Activated CD4-positive, alpha-beta T cell treated with anti-CD3 and anti-CD28 coated beads, Interleukin-2, amount 10 ng/mL, durations not matched to agents 7 days and 5 days (primary cell): ENCODE measurements at regions not wholly inside any gene's neighbourhood (a gene's known extent, or its start where the extent isn't known, plus 50 kb on each side); places are given as distances from the start of the nearest gene placed in this dataset.

Experiments used
- CTCF ChIA-PET: fragments of 350-600 bp; sonication (Branson Sonifier 250); formaldehyde crosslinking; loops from one replicate; lab custom pipeline; 2021; ENCODE audit warnings: antibody characterized with exemption; lab: Charles Lee
- POLR2A ChIA-PET: fragments of 350-600 bp; sonication (Branson Sonifier 250); formaldehyde crosslinking; loops from one replicate; lab custom pipeline; 2021; ENCODE audit warnings: antibody characterized with exemption; lab: Charles Lee
- DNase-seq: peaks from one replicate; pipeline ENCODE4 v3.0.0-alpha.2; 2020
- H3K27ac Mint-ChIP-seq: one replicate; pipeline ENCODE4 v1.8.0; 2021; ENCODE audit warnings: mild to moderate bottlenecking, moderate library complexity, mixed read lengths
- H3K27me3 Mint-ChIP-seq: one replicate; pipeline ENCODE4 v1.8.0; 2021; ENCODE audit warnings: mixed read lengths
- H3K36me3 Mint-ChIP-seq: one replicate; pipeline ENCODE4 v1.8.0; 2021; ENCODE audit warnings: low read depth, mixed read lengths
- H3K4me1 Mint-ChIP-seq: one replicate; pipeline ENCODE4 v1.8.0; 2021; ENCODE audit warnings: mixed read lengths
- H3K4me3 Mint-ChIP-seq: one replicate; pipeline ENCODE4 v1.8.0; 2021; ENCODE audit warnings: mild to moderate bottlenecking, moderate library complexity, mixed read lengths
- H3K9me3 Mint-ChIP-seq: one replicate; pipeline ENCODE4 v1.8.0; 2021; ENCODE audit warnings: mixed read lengths

DNA sequence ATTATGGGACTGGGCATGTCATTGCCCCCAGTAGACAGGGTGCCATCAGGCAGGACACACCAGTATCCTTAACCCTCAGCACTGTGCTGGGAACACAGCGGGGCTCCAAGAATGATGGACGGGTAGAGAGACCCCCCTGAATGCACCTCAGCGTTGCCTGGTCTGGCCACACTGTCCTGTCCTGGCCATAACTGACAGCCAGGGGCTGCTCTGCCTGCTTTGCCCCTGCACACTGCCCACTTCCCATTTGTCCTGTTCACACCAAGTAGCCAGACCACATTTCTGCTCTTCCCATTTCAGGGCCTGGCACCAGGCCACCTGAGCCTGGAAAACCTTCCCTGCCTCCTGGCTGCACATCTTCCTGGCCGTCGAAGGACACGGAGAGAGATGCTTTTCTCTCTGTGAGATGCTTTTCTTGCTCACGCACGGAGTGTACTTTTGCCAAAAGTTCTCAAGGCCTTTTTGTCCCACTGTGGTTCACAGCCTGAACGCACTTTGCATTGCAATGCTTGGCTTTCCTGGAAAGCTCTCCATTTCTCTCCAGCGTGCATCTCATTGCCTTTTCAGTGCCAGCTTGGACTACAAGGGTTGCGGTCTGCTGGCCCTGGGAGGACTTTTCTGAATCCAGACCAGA lies 131.0 kb upstream of the EEPD1 start:
- H3K4me3 Mint-ChIP-seq = no peak overlapping the region
- no peaks in the 10 kb centered on the region for H3K36me3 Mint-ChIP-seq
- CTCF ChIA-PET = no interaction called here
- no peaks in the 10 kb centered on the region for H3K9me3 Mint-ChIP-seq
- POLR2A ChIA-PET = no interaction called here
- no peaks in the 10 kb centered on the region for H3K4me1 Mint-ChIP-seq
- no peak overlapping the region for H3K27ac Mint-ChIP-seq
- DNase-seq = no peak
- H3K27me3 Mint-ChIP-seq = peaks cover 11% of the 10 kb centered on the region

GRCh38 chr7:36023033-36023560 lies 130.0 kb upstream of the EEPD1 start:
- H3K4me3 Mint-ChIP-seq = no peak overlapping the region
- H3K4me1 Mint-ChIP-seq = no peaks in the 10 kb centered on the region
- ChIA-PET POLR2A (no interaction called here), CTCF (no interaction called here)
- no peaks in the 10 kb centered on the region for H3K36me3 Mint-ChIP-seq
- peaks cover 11% of the 10 kb centered on the region for H3K27me3 Mint-ChIP-seq
- no peak for DNase-seq
- H3K27ac Mint-ChIP-seq = no peak overlapping the region
- no peaks in the 10 kb centered on the region for H3K9me3 Mint-ChIP-seq

DNA sequence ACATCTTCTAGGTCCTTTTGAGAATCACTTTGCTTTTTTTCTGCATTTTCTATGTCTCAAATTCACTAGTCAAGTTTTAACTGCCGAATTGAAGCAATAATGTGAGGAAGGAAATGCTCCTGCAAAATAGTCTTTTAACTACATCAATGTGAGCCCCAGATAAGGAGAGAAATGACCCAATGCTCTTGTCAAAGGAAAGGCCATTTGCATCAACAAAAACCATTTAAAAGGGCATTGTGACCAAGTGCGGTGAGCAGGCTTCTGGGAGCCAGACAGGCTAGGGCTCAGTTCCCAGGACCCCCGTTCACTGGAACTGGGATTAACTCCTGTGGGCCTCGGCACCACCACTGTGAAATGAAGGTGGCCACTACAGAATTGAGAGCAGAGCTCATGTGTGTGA lies 127.9 kb upstream of the EEPD1 start:
- ChIA-PET CTCF (no interaction called here), POLR2A (no interaction called here)
- Mint-ChIP-seq H3K4me1 (no peaks in the 10 kb centered on the region), H3K27ac (no peak overlapping the region), H3K36me3 (no peaks in the 10 kb centered on the region), H3K9me3 (no peaks in the 10 kb centered on the region), H3K4me3 (no peak overlapping the region), H3K27me3 (peaks cover 11% of the 10 kb centered on the region)
- no peak for DNase-seq

DNA sequence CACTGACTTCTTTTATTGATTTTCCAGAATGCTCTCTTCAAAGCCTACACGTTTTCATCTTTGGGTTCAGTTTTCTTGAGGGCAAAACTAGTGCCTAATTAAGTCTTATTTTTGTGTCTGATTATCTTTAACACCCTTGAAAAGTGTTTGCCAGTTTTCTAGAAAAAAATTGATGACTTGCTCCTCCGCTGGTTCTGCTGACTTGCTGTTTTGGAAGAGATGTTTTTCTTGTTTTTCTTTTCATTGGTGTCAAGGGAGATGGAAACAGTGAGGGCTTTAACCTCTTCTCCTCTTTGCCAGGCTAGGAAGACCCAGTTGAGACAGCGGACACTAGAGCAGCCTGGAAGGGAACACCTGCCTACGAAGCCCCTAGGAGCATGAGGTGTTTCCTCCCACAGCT lies 123.7 kb upstream of the EEPD1 start:
- H3K4me1 Mint-ChIP-seq = no peaks in the 10 kb centered on the region
- CTCF ChIA-PET = no interaction called here
- no peak overlapping the region for H3K27ac Mint-ChIP-seq

GRCh38 chr7:36029853-36030515 lies 123.1 kb upstream of the EEPD1 start:
- ChIA-PET CTCF (interaction anchor here (1.2 kb wide), 1 partner anchor 23 kb away, joined by 3 read pairs; no protein-coding TSS in a partner anchor), POLR2A (no interaction called here)
- Mint-ChIP-seq H3K9me3 (no peaks in the 10 kb centered on the region), H3K27me3 (peaks cover 14% of the 10 kb centered on the region), H3K4me3 (no peak overlapping the region), H3K4me1 (no peaks in the 10 kb centered on the region), H3K36me3 (no peaks in the 10 kb centered on the region), H3K27ac (no peak overlapping the region)
- DNase-seq = no peak

More for the DNA sequence above, 123.7 kb upstream of the EEPD1 start:
- no peak for DNase-seq
- Mint-ChIP-seq H3K27me3 (peaks cover 18% of the 10 kb centered on the region), H3K9me3 (no peaks in the 10 kb centered on the region), H3K36me3 (no peaks in the 10 kb centered on the region), H3K4me3 (no peak overlapping the region)
- POLR2A ChIA-PET = no interaction called here

GRCh38 chr7:36032361-36032818 lies 120.7 kb upstream of the EEPD1 start:
- POLR2A ChIA-PET = no interaction called here
- Mint-ChIP-seq H3K27ac (no peak overlapping the region), H3K27me3 (peaks cover 10% of the 10 kb centered on the region)

GRCh38 chr7:36034020-36034419 lies 119.0 kb upstream of the EEPD1 start:
- H3K4me3 Mint-ChIP-seq = no peak overlapping the region
- H3K36me3 Mint-ChIP-seq = no peaks in the 10 kb centered on the region
- H3K9me3 Mint-ChIP-seq = no peaks in the 10 kb centered on the region
- CTCF ChIA-PET = no interaction called here
- no peak overlapping the region for H3K27ac Mint-ChIP-seq
- POLR2A ChIA-PET = no interaction called here
- peaks cover 10% of the 10 kb centered on the region for H3K27me3 Mint-ChIP-seq
- no peaks in the 10 kb centered on the region for H3K4me1 Mint-ChIP-seq
- DNase-seq = no peak

More at GRCh38 chr7:36032361-36032818, 120.7 kb upstream of the EEPD1 start:
- CTCF ChIA-PET = no interaction called here
- H3K4me1 Mint-ChIP-seq = no peaks in the 10 kb centered on the region
- DNase-seq = no peak
- H3K36me3 Mint-ChIP-seq = no peaks in the 10 kb centered on the region
- H3K4me3 Mint-ChIP-seq = no peak overlapping the region
- H3K9me3 Mint-ChIP-seq = no peaks in the 10 kb centered on the region

DNA sequence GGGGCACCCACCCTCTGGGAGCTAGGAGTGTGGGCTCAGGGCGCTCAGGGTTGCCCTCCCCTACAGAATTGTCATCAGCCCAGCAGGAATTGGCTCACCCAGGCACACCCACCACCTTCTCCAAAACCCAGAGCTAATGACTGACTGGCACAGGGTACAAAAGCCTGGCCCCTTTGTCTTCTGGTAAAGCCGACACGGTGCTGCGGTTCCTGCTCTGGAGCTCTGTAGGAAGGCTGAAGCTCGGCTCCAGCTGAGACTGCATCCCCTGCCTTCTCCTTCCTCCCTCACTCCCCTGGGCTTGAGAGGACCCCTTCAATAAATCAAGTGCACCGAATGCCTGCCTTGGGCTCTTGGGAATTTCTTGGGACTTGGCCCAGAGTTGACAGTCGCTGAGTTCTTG lies 117.9 kb upstream of the EEPD1 start:
- H3K27me3 Mint-ChIP-seq = peaks cover 12% of the 10 kb centered on the region
- no peak overlapping the region for H3K4me3 Mint-ChIP-seq
- H3K27ac Mint-ChIP-seq = no peak overlapping the region
- H3K36me3 Mint-ChIP-seq = no peaks in the 10 kb centered on the region
- H3K9me3 Mint-ChIP-seq = no peaks in the 10 kb centered on the region
- POLR2A ChIA-PET = no interaction called here
- no peak for DNase-seq
- CTCF ChIA-PET = no interaction called here
- H3K4me1 Mint-ChIP-seq = no peaks in the 10 kb centered on the region

GRCh38 chr7:36036590-36036989 lies 116.5 kb upstream of the EEPD1 start:
- Mint-ChIP-seq H3K4me3 (no peak overlapping the region), H3K27ac (no peak overlapping the region), H3K4me1 (no peaks in the 10 kb centered on the region), H3K36me3 (no peaks in the 10 kb centered on the region), H3K27me3 (peaks cover 9% of the 10 kb centered on the region), H3K9me3 (no peaks in the 10 kb centered on the region)
- CTCF ChIA-PET = interaction anchor here (0.6 kb wide), 1 partner anchor 8 kb away, joined by 3 read pairs; no protein-coding TSS in a partner anchor
- DNase-seq = no peak
- POLR2A ChIA-PET = no interaction called here

DNA sequence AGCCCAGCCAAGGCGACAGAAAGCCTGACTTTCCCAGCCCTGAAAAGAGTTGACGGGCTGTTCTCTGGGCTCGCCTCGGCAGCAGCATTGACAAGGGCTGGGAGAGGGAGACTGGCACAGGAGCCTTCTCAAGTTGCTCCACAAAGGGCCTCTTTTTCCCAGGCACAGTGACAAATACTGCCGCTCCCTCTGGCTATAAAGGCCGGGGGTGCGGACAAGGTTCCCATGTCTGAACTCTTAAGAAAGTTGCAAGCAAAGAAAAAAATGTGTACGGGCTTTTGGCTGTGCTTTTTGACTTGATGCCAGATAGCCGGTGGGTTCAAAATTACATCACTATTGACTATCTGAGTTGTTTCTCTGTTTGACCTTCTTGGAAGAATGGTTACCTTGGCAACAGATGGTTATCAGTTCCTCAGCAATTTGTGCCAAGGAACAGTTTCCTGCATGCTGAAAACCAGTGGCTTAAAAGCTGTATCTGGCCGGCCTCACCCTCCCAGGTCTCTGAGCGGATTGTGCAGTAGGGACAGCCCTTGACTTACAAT lies 115.9 kb upstream of the EEPD1 start:
- no peaks in the 10 kb centered on the region for H3K9me3 Mint-ChIP-seq
- H3K27ac Mint-ChIP-seq = no peak overlapping the region
- DNase-seq = no peak
- H3K4me3 Mint-ChIP-seq = no peak overlapping the region
- POLR2A ChIA-PET = no interaction called here
- H3K27me3 Mint-ChIP-seq = peaks cover 8% of the 10 kb centered on the region
- H3K36me3 Mint-ChIP-seq = no peaks in the 10 kb centered on the region
- H3K4me1 Mint-ChIP-seq = no peaks in the 10 kb centered on the region
- CTCF ChIA-PET = no interaction called here

- POLR2A ChIA-PET = no interaction called here
- H3K4me3 Mint-ChIP-seq = no peak overlapping the region
- CTCF ChIA-PET = no interaction called here
- no peak for DNase-seq
- H3K36me3 Mint-ChIP-seq = no peaks in the 10 kb centered on the region
- no peak overlapping the region for H3K27ac Mint-ChIP-seq
- no peaks in the 10 kb centered on the region for H3K9me3 Mint-ChIP-seq
- H3K27me3 Mint-ChIP-seq = peaks cover 3% of the 10 kb centered on the region
- no peaks in the 10 kb centered on the region for H3K4me1 Mint-ChIP-seq
Measured at GRCh38 chr7:36038063-36038721, 114.9 kb upstream of the EEPD1 start.

GRCh38 chr7:36039243-36039642 lies 113.8 kb upstream of the EEPD1 start:
- Mint-ChIP-seq H3K4me3 (no peak overlapping the region), H3K27me3 (peaks cover 2% of the 10 kb centered on the region), H3K36me3 (no peaks in the 10 kb centered on the region), H3K9me3 (no peaks in the 10 kb centered on the region), H3K27ac (no peak overlapping the region), H3K4me1 (no peaks in the 10 kb centered on the region)
- no peak for DNase-seq
- ChIA-PET POLR2A (no interaction called here), CTCF (interaction anchor here (0.7 kb wide), 1 partner anchor 62 kb away, joined by 3 read pairs; no protein-coding TSS in a partner anchor)

DNA sequence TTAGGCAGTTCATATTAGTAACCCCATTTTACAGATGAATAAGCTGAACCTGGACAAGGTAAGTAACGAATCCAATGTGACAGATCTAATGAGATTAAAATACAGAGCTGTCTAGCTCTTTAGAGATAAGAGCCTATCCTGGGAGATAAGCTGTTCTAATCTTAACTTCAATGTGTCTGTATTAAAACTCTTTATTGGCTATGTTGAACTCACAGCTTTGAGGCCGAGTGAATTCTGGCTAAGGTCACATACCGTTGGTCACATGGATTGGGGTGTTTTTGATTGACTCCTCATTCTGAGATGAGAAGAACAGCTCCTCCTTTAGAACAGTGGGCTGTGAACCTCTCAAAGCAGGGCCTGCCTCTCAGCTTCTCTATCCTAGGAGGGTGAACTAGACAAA lies 113.4 kb upstream of the EEPD1 start:
- CTCF ChIA-PET = no interaction called here
- POLR2A ChIA-PET = no interaction called here

More for the DNA sequence above, 113.4 kb upstream of the EEPD1 start:
- peaks cover 2% of the 10 kb centered on the region for H3K27me3 Mint-ChIP-seq
- no peaks in the 10 kb centered on the region for H3K4me1 Mint-ChIP-seq
- no peaks in the 10 kb centered on the region for H3K9me3 Mint-ChIP-seq
- H3K36me3 Mint-ChIP-seq = no peaks in the 10 kb centered on the region
- no peak overlapping the region for H3K4me3 Mint-ChIP-seq
- DNase-seq = no peak
- H3K27ac Mint-ChIP-seq = no peak overlapping the region
